ENCODE measurements at regions not wholly inside any gene's neighbourhood (a gene's known extent, or its start where the extent isn't known, plus 50 kb on each side); places are given as distances from the start of the nearest gene placed in this dataset.

- DNase-seq (ENCODE audit: low spot score) = no peak
- no peak overlapping the region for H2AFZ ChIP-seq (ENCODE audit: low read length)
- H4K20me1 ChIP-seq (ENCODE audit: insufficient read depth, low read length) = no peaks in the 10 kb centered on the region
- no peaks in the 10 kb centered on the region for H3K27me3 ChIP-seq (ENCODE audit: control insufficient read depth in 1 of 2, insufficient read depth in 2 of 2, low read length in 2 of 2)
- ATAC-seq = no peak
- H3K4me1 ChIP-seq (ENCODE audit: insufficient read depth, low read length) = no peaks in the 10 kb centered on the region
- peaks cover 72% of the 10 kb centered on the region for H3K9me3 ChIP-seq (ENCODE audit: low read length)
- WGBS (ENCODE audit: low lambda C conversion rate) = 0% methylated on average over 3 of the region's 3 CpGs
- no peak for FAIRE-seq
- H3K4me2 ChIP-seq (ENCODE audit: low read depth, low read length) = no peak overlapping the region
- H3K36me3 ChIP-seq (replicated peaks in 1 of 2; ENCODE audit: control insufficient read depth in 1 of 2, insufficient read depth in 2 of 2, low read length in 2 of 2) = no peaks in the 10 kb centered on the region
- no peaks in the 10 kb centered on the region for H3K79me2 ChIP-seq (ENCODE audit: insufficient read depth, low read length)
- ChIA-PET POLR2A (no interaction called here), CTCF (ENCODE audit: low intra/inter-chr PET ratio, low total read pairs) (no interaction called here)
- in situ Hi-C loops (cut with HindIII; ENCODE audit: extremely low pct_ligation_motif_present, low pct_unique_long_range_greater_than_20kb) = no loop called here
- no peak for TF ChIP-seq ZFP36L1 (CRISPR knock-in tag; IDR thresholded peaks at IDR 0.05)
- TF ChIP-seq ZFP90 (CRISPR knock-in tag; IDR thresholded peaks at IDR 0.05; ENCODE audit: borderline replicate concordance) = no peak
- TF ChIP-seq ZNF589 (CRISPR knock-in tag; conservative IDR thresholded peaks at IDR 0.05) = no peak
- no peak for TF ChIP-seq ZNF430 (CRISPR knock-in tag; IDR thresholded peaks at IDR 0.05)
- no peak for TF ChIP-seq ZNF746 (CRISPR knock-in tag; IDR thresholded peaks at IDR 0.05)
- TF ChIP-seq STAT5B (CRISPR knock-in tag; IDR thresholded peaks at IDR 0.05) = no peak
- TF ChIP-seq ATM (IDR thresholded peaks at IDR 0.05; ENCODE audit: borderline replicate concordance) = no peak
- no peak for TF ChIP-seq ZNF883 (CRISPR knock-in tag; IDR thresholded peaks at IDR 0.05; ENCODE audit: not compliant biosample characterization)
- TF ChIP-seq ZMYM3 (CRISPR knock-in tag; IDR thresholded peaks at IDR 0.05) = no peak
- TF ChIP-seq SNAPC4 (CRISPR knock-in tag; IDR thresholded peaks at IDR 0.05) = no peak
- no peak for TF ChIP-seq IRX3 (CRISPR knock-in tag; IDR thresholded peaks at IDR 0.05; ENCODE audit: borderline replicate concordance, low read depth)
- H3K27ac ChIP-seq (ENCODE audit: extremely low read length, insufficient read depth, low read length) = no peak overlapping the region
- no peak overlapping the region for H3K4me3 ChIP-seq (replicated peaks in 1 of 3; ENCODE audit: insufficient read depth in 1 of 3, low read depth in 2 of 3, low read length in 3 of 3)
- H3K9ac ChIP-seq (ENCODE audit: insufficient read depth, low read depth, low read length) = no peak overlapping the region
- BruUV-seq (replicated peaks) = no TSS peak
- intact Hi-C loops (cut with micrococcal nuclease; ENCODE audit: unreplicated experiment) = loop anchor here (5.0 kb wide), 1 partner anchor 956 kb away; no protein-coding TSS in a partner anchor
These were observed 298.5 kb downstream of the NEBL start for GRCh38 chr10:20598590-20598989.

Measured in HepG2 (cell line).